ENCODE measurements at regions not wholly inside any gene's neighbourhood (a gene's known extent, or its start where the extent isn't known, plus 50 kb on each side); places are given as distances from the start of the nearest gene placed in this dataset.

- no peak for DNase-seq (ENCODE audit: low spot score, unreplicated experiment)
- Mint-ChIP-seq H3K27me3 (no peaks in the 10 kb centered on the region), H3K4me1 (ENCODE audit: low read depth) (peaks cover 1% of the 10 kb centered on the region), H3K4me3 (ENCODE audit: low read depth) (no peak overlapping the region), H3K9me3 (ENCODE audit: low read depth) (no peaks in the 10 kb centered on the region), H3K36me3 (ENCODE audit: insufficient read depth) (peaks cover 2% of the 10 kb centered on the region), H3K27ac (no peak overlapping the region)
- TF ChIP-seq CTCF (IDR thresholded peaks at IDR 0.05; ENCODE audit: unreplicated experiment): no peak
These were observed 216.9 kb upstream of the S100G start for GRCh38 chrX:16433021-16433420.

- DNase-seq (ENCODE audit: low spot score, unreplicated experiment): no peak
- peaks cover 1% of the 10 kb centered on the region for H3K4me1 Mint-ChIP-seq (ENCODE audit: low read depth)
- H3K27ac Mint-ChIP-seq: no peak overlapping the region
- H3K9me3 Mint-ChIP-seq (ENCODE audit: low read depth): no peaks in the 10 kb centered on the region
- no peaks in the 10 kb centered on the region for H3K27me3 Mint-ChIP-seq
- no peak for TF ChIP-seq CTCF (IDR thresholded peaks at IDR 0.05; ENCODE audit: unreplicated experiment)
- H3K36me3 Mint-ChIP-seq (ENCODE audit: insufficient read depth): peaks cover 2% of the 10 kb centered on the region
- H3K4me3 Mint-ChIP-seq (ENCODE audit: low read depth): no peak overlapping the region
These were observed 214.5 kb upstream of the S100G start for GRCh38 chrX:16435399-16435986.

- peak; percentile 64 for DNase-seq (ENCODE audit: low spot score, unreplicated experiment)
- peaks cover 3% of the 10 kb centered on the region for H3K36me3 Mint-ChIP-seq (ENCODE audit: insufficient read depth)
- H3K9me3 Mint-ChIP-seq (ENCODE audit: low read depth): no peaks in the 10 kb centered on the region
- H3K27me3 Mint-ChIP-seq: no peaks in the 10 kb centered on the region
- peak; percentile 81 for TF ChIP-seq CTCF (IDR thresholded peaks at IDR 0.05; ENCODE audit: unreplicated experiment)
- H3K4me1 Mint-ChIP-seq (ENCODE audit: low read depth): peaks cover 1% of the 10 kb centered on the region
- H3K4me3 Mint-ChIP-seq (ENCODE audit: low read depth): no peak overlapping the region
- H3K27ac Mint-ChIP-seq: no peak overlapping the region
These were observed 213.4 kb upstream of the S100G start for GRCh38 chrX:16436348-16437188.

GRCh38 chrX:16440446-16440845 lies 209.5 kb upstream of the S100G start:
- TF ChIP-seq CTCF (IDR thresholded peaks at IDR 0.05; ENCODE audit: unreplicated experiment): no peak
- H3K4me1 Mint-ChIP-seq (ENCODE audit: low read depth): no peaks in the 10 kb centered on the region
- H3K27ac Mint-ChIP-seq: no peak overlapping the region
- DNase-seq (ENCODE audit: low spot score, unreplicated experiment): no peak
- H3K9me3 Mint-ChIP-seq (ENCODE audit: low read depth): peaks cover 3% of the 10 kb centered on the region
- peaks cover 8% of the 10 kb centered on the region for H3K36me3 Mint-ChIP-seq (ENCODE audit: insufficient read depth)
- H3K27me3 Mint-ChIP-seq: no peaks in the 10 kb centered on the region
- H3K4me3 Mint-ChIP-seq (ENCODE audit: low read depth): no peak overlapping the region

- peaks cover 3% of the 10 kb centered on the region for H3K9me3 Mint-ChIP-seq (ENCODE audit: low read depth)
- H3K27ac Mint-ChIP-seq: no peak overlapping the region
- TF ChIP-seq CTCF (IDR thresholded peaks at IDR 0.05; ENCODE audit: unreplicated experiment): no peak
- DNase-seq (ENCODE audit: low spot score, unreplicated experiment): no peak
- H3K4me3 Mint-ChIP-seq (ENCODE audit: low read depth): no peak overlapping the region
- peaks cover 12% of the 10 kb centered on the region for H3K36me3 Mint-ChIP-seq (ENCODE audit: insufficient read depth)
- H3K4me1 Mint-ChIP-seq (ENCODE audit: low read depth): peaks cover 10% of the 10 kb centered on the region
- H3K27me3 Mint-ChIP-seq: no peaks in the 10 kb centered on the region
These were observed 205.6 kb upstream of the S100G start for GRCh38 chrX:16444353-16444752.

All from progenitor cell of endocrine pancreas (in vitro differentiated cells).